Naive thymus-derived CD8-positive, alpha-beta T cell (primary cell): ENCODE measurements at regions not wholly inside any gene's neighbourhood (a gene's known extent, or its start where the extent isn't known, plus 50 kb on each side); places are given as distances from the start of the nearest gene placed in this dataset.

Experiments used
- ATAC-seq, 2 donors: fragments of 150-1000 bp; cut with Tn5 transposase in 1 of 2; sonication (Bioruptor Pico), chemical (Tn5 transposase) in 1 of 2; 1 replicate in 1 of 2; 2 replicates in 1 of 2; pipeline ENCODE4 v1.10.0; 2021; ENCODE audit warnings: mild to moderate bottlenecking in 2 of 2, moderate library complexity in 2 of 2
- POLR2A ChIA-PET: fragments of 350-600 bp; sonication (Branson Sonifier 250); formaldehyde crosslinking; loops from one replicate; lab custom pipeline; 2021; ENCODE audit warnings: antibody characterized with exemption; lab: Charles Lee
- DNase-seq, 10 donors: peaks; one replicate each; pipeline versions ENCODE4 v3.0.0 to v3.0.0-alpha.2; 2020 to 2022
- H3K27ac Mint-ChIP-seq, 10 donors: one replicate each; pipeline ENCODE4 v1.8.0; 2020 to 2022; ENCODE audit warnings: mild to moderate bottlenecking in 10 of 10, mixed read lengths in 10 of 10, moderate library complexity in 4 of 10, inconsistent platforms in 1 of 10
- H3K27me3 Mint-ChIP-seq, 5 donors: one replicate each; pipeline ENCODE4 v1.8.0; 2021 to 2022; ENCODE audit warnings: mixed read lengths in 5 of 5
- H3K36me3 Mint-ChIP-seq, 3 donors: one replicate each; pipeline ENCODE4 v1.8.0; 2020 to 2022; ENCODE audit warnings: mixed read lengths in 3 of 3, mild to moderate bottlenecking in 2 of 3, inconsistent platforms in 1 of 3
- H3K4me1 Mint-ChIP-seq, 4 donors: one replicate each; pipeline ENCODE4 v1.8.0; 2021 to 2022; ENCODE audit warnings: mixed read lengths in 4 of 4
- H3K4me3 Mint-ChIP-seq, 10 donors: one replicate each; pipeline ENCODE4 v1.8.0; 2020 to 2022; ENCODE audit warnings: mild to moderate bottlenecking in 10 of 10, mixed read lengths in 10 of 10, moderate library complexity in 6 of 10, inconsistent platforms in 1 of 10
- H3K9me3 Mint-ChIP-seq, 9 donors: one replicate each; pipeline ENCODE4 v1.8.0; 2020 to 2022; ENCODE audit warnings: mixed read lengths in 9 of 9, mild to moderate bottlenecking in 3 of 9, inconsistent platforms in 1 of 9, moderate library complexity in 1 of 9

DNA sequence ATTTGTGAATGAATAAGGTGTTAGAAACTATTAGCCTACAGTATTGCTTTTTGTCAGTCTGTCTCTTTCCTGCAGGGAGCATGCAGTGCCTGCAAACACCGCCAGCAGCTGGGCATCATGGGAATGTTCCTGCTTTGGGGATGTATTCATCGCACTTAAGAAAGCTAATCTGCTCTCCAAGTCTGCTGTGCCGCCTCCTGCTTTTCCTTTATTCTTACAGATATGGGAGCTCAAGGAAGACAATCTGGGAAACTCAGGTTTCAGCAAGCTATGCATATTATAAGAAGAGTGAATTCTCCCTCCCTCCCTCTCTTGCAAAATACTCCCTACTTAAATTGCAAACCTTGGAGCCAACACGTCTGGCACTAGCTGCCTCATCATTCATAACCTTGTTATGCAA lies 479.2 kb upstream of the ACVR2A start:
- Mint-ChIP-seq H3K9me3 (peaks cover 0 to 8% (median 2%) of the 10 kb centered on the region in 9 donors), H3K27ac (no peak overlapping the region), H3K36me3 (peaks cover 0 to 7% (median 4%) of the 10 kb centered on the region in 3 donors), H3K4me3 (no peak overlapping the region), H3K4me1 (peaks cover 3 to 11% (median 8%) of the 10 kb centered on the region in 4 donors), H3K27me3 (peaks cover 0 to 12% (median 2%) of the 10 kb centered on the region in 5 donors)
- POLR2A ChIA-PET = no interaction called here
- DNase-seq = no peak
- ATAC-seq = no peak

DNA sequence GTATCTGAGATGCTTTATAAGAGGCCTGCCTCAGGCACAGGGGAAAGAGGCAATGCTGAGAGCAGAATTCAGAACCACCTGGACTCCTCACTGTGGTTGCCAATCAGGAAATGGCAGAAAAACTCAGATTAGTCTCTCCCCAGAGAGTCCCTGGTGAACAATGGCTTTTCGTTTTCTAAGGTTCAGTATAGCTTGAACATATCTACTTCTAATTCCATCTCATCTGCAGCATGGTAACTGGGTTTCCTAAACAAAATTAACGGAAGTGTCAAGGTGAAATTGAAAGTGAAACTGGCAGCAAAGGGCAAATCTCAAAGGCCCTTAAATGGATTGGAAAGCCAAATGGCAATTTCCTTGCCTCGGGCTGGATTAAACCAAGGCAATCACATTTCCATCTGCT lies 480.2 kb upstream of the ACVR2A start:
- peaks cover 0 to 12% (median 2%) of the 10 kb centered on the region in 5 donors for H3K27me3 Mint-ChIP-seq
- H3K9me3 Mint-ChIP-seq = peaks cover 0 to 8% (median 0%) of the 10 kb centered on the region in 9 donors
- H3K36me3 Mint-ChIP-seq = peaks cover 0 to 7% (median 4%) of the 10 kb centered on the region in 3 donors
- H3K27ac Mint-ChIP-seq = peak overlapping the region in 2 of 10 donors; percentile 26 to 47
- peak in 1 of 2 donors; percentile 29 for ATAC-seq
- DNase-seq = peak in 3 of 10 donors; percentile 1 to 5 (median 2)
- POLR2A ChIA-PET = no interaction called here
- H3K4me1 Mint-ChIP-seq = peaks cover 3 to 11% (median 8%) of the 10 kb centered on the region in 4 donors
- H3K4me3 Mint-ChIP-seq = peak overlapping the region; percentile 15 to 67 (median 42)

DNA sequence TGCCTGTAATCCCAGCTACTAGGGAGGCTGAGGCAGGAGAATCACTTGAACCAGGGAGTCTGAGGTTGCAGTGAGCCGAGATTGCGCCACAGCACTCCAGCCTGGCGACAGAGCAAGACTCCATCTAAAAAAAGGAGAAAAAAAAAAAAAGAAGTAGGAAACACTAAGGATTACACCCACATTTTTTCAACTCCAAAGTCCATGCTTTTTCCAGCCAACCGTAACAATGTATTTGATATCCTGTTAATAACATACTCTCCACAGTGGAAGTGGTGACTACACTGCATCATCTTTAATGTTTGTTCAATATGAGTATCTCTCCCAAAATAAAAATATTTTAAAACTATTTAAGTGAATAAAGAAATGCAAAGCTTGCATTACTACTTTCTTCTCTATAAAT lies 481.6 kb upstream of the ACVR2A start:
- no peak overlapping the region for H3K27ac Mint-ChIP-seq
- H3K4me1 Mint-ChIP-seq = peaks cover 3 to 11% (median 8%) of the 10 kb centered on the region in 4 donors
- peaks cover 0 to 7% (median 2%) of the 10 kb centered on the region in 3 donors for H3K36me3 Mint-ChIP-seq
- POLR2A ChIA-PET = no interaction called here
- peaks cover 0 to 8% (median 0%) of the 10 kb centered on the region in 9 donors for H3K9me3 Mint-ChIP-seq
- H3K4me3 Mint-ChIP-seq = no peak overlapping the region
- no peak for DNase-seq
- peaks cover 0 to 12% (median under 1%) of the 10 kb centered on the region in 5 donors for H3K27me3 Mint-ChIP-seq
- no peak for ATAC-seq

DNA sequence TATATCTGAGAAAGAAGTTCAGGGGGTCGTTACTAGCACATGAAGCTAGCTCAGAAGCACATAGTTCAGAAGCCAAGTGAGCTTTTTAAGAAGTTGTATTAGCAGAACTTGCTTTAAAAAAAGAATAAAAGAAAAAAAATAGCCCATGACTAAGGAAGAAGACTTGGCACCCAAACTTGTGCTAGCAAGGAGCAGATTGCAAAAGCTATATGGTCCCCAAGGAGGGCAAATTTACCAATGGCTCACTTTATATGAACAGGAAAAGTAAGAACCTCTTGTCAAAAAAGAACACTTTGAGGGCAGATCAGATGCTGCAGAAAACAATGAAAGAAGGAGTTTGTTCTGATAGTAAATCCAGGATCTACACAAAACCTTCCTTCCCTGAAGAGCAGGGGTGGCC lies 486.5 kb upstream of the ACVR2A start:
- peaks cover 0 to 2% (median 0%) of the 10 kb centered on the region in 5 donors for H3K27me3 Mint-ChIP-seq
- DNase-seq (no peak), ATAC-seq (no peak)
- no peak overlapping the region for H3K27ac Mint-ChIP-seq
- peaks cover 0 to 2% (median 0%) of the 10 kb centered on the region in 9 donors for H3K9me3 Mint-ChIP-seq
- no peaks in the 10 kb centered on the region for H3K4me1 Mint-ChIP-seq
- POLR2A ChIA-PET = no interaction called here
- H3K4me3 Mint-ChIP-seq = no peak overlapping the region
- H3K36me3 Mint-ChIP-seq = no peaks in the 10 kb centered on the region

DNA sequence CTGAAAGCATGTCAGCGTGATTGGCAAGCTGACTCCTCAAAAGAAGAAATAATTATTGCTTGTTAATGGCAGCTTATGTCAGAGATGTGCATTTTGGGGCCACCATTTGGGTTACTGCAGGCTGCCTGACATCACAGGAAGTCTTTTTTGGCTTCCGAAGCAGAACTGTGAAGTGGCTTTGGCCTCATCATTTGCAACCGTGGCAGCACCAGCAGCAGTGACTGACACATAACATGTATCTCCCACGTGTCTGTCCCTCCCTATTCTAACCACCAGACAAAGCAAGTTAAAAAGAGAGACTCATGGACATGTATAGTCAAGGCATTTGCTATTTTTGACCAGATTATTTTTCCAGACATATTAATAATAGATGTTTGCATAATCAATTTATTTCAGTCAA lies 488.7 kb upstream of the ACVR2A start:
- no peaks in the 10 kb centered on the region for H3K36me3 Mint-ChIP-seq
- no peak for ATAC-seq
- H3K4me1 Mint-ChIP-seq = no peaks in the 10 kb centered on the region
- peaks cover 0 to 2% (median 0%) of the 10 kb centered on the region in 5 donors for H3K27me3 Mint-ChIP-seq
- H3K9me3 Mint-ChIP-seq = peaks cover 0 to 2% (median 0%) of the 10 kb centered on the region in 9 donors
- no peak overlapping the region for H3K4me3 Mint-ChIP-seq
- H3K27ac Mint-ChIP-seq = no peak overlapping the region
- DNase-seq = no peak
- POLR2A ChIA-PET = no interaction called here

DNA sequence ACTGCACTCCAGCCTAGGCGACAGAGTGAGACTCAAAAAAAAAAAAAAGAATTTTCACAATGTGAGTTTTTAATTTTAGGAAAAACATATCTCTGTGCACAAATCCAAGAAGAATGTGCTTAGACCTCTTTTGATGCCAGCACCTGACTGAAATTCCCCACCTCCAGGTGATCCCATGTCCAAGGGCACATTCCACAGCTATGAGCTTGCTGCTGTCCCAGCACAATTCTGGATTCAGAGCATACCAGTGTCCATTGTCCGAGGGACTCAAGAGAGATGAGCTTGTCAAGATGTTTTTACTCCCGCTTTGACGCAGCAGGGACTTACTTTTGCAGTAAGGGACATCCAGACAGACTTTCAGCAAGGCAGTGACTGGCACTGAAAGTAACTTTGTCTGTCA lies 489.1 kb upstream of the ACVR2A start:
- no peaks in the 10 kb centered on the region for H3K36me3 Mint-ChIP-seq
- POLR2A ChIA-PET = no interaction called here
- H3K27ac Mint-ChIP-seq = no peak overlapping the region
- H3K4me3 Mint-ChIP-seq = no peak overlapping the region
- ATAC-seq = no peak
- H3K4me1 Mint-ChIP-seq = no peaks in the 10 kb centered on the region
- no peak for DNase-seq
- H3K9me3 Mint-ChIP-seq = peaks cover 0 to 2% (median 0%) of the 10 kb centered on the region in 9 donors
- peaks cover 0 to 2% (median 0%) of the 10 kb centered on the region in 5 donors for H3K27me3 Mint-ChIP-seq

DNA sequence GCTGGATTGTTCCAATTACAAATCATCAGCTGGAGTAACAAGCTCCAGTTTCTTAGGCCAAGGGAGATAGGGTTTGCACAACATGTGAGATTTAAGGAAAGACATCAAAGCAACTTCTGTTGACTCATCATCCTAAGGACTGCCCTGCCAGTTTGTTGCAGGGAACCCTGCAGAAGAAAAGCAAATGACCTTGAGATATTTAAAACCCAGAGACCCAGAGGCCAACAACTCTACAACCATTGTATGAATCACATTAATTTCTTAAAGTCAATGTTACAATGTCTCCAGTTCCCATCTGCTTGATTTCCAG lies 491.8 kb upstream of the ACVR2A start:
- H3K27ac Mint-ChIP-seq = no peak overlapping the region
- ATAC-seq = no peak

DNA sequence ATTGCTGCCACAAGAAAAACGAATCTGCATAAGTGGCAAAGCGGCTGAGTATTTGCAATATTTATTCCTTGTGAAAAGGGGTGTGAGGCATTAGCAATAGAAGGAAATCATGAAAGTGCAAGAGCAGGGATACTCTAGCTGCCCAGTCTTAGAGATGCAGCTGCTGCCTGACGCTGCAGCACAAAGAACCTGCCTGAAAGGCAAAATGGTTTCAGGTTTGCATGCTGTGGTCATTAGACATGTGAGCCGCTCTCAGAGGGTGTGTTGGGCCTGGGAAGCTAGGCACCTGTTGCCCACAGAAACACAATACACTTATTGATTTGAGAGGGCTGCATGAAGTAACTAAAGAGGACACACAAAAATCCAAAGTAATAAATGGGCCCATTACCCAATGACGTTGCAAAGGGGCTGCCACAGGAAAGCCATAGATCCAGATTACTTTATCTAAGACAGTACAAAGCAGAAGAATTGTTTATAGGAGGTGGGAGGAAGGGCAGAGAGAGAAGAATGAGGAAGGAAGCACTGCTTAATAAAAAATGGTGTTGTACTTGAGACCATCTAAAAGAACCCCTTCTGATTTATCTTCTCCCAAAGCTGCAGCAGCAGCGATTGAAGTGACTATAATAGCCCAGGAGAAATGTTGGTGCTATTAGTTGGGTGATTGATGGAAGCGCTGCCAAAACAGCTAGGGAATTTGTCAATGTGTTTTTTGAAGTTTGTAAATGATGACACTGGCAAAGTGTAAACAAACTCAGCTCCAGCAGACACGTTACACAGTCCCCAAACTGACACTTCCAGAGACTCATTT lies 492.4 kb upstream of the ACVR2A start:
- H3K4me1 Mint-ChIP-seq = no peaks in the 10 kb centered on the region
- no peak overlapping the region for H3K4me3 Mint-ChIP-seq
- POLR2A ChIA-PET = no interaction called here
- ATAC-seq (no peak), DNase-seq (no peak)
- H3K27ac Mint-ChIP-seq = no peak overlapping the region
- H3K9me3 Mint-ChIP-seq = peaks cover 0 to 3% (median 0%) of the 10 kb centered on the region in 9 donors
- no peaks in the 10 kb centered on the region for H3K36me3 Mint-ChIP-seq
- peaks cover 0 to 6% (median 1%) of the 10 kb centered on the region in 5 donors for H3K27me3 Mint-ChIP-seq

More for the DNA sequence above, 491.8 kb upstream of the ACVR2A start:
- no peak for DNase-seq
- Mint-ChIP-seq H3K4me1 (no peaks in the 10 kb centered on the region), H3K27me3 (peaks cover 0 to 6% (median 2%) of the 10 kb centered on the region in 5 donors), H3K4me3 (no peak overlapping the region), H3K36me3 (no peaks in the 10 kb centered on the region), H3K9me3 (peaks cover 0 to 3% (median 0%) of the 10 kb centered on the region in 9 donors)
- POLR2A ChIA-PET = no interaction called here

DNA sequence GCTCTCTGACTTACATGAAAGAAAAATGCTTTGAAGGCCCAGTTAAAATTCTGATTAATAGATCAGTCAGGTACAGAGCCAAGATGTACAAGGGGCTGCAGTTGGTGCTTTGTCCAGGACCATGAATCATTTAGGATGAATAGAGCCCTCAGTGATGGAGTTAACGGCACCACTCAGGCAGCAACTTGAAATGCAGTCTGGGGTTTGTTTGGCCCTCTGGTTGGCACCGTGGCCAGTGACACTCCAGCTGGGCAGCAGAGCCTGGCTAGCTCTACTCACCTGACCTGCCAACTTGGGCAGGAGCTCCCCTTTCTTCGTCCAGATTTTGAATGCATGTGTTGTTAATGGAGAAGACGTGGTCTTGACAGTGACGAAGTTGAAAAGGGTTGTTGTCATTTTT lies 493.0 kb upstream of the ACVR2A start:
- no peak overlapping the region for H3K27ac Mint-ChIP-seq
- no peaks in the 10 kb centered on the region for H3K36me3 Mint-ChIP-seq
- H3K27me3 Mint-ChIP-seq = peaks cover 0 to 6% (median 1%) of the 10 kb centered on the region in 5 donors
- DNase-seq (no peak), ATAC-seq (no peak)
- no peak overlapping the region for H3K4me3 Mint-ChIP-seq
- POLR2A ChIA-PET = no interaction called here
- no peaks in the 10 kb centered on the region for H3K4me1 Mint-ChIP-seq
- H3K9me3 Mint-ChIP-seq = peaks cover 0 to 3% (median 0%) of the 10 kb centered on the region in 9 donors

DNA sequence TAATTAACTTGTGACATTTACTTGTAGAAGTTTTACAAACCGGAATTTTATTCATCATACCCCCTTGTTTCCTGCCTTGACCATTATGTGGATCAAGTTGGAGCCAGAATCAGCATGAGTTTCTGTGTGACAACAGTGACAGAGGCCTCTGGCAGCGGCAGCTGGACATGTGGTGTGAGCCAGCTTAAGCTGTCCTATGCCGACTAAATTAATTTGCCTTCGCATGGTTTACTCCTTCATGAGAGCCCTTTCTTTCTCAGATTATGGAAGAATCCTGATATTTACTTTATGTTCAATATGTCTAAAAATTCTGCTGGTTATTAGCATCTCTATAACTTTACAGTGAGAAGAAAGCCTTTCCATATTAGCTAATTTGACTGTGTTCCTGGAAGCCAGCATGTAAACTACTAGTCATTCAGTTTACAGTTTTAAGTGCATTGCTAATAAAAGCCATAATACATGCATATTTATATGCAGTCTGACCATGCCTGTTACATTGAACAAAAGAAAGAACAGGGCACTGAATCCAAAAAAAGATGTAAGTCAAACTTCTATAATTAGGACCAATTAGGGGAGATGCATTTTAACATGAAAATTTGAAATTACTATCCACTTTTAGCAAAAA lies 495.8 kb upstream of the ACVR2A start:
- Mint-ChIP-seq H3K27ac (no peak overlapping the region), H3K4me3 (no peak overlapping the region), H3K27me3 (peaks cover 0 to 6% (median 0%) of the 10 kb centered on the region in 5 donors), H3K9me3 (peaks cover 3 to 19% (median 11%) of the 10 kb centered on the region in 9 donors), H3K36me3 (peaks cover 0 to 12% (median 0%) of the 10 kb centered on the region in 3 donors), H3K4me1 (no peaks in the 10 kb centered on the region)
- POLR2A ChIA-PET = no interaction called here
- DNase-seq (no peak), ATAC-seq (no peak)

DNA sequence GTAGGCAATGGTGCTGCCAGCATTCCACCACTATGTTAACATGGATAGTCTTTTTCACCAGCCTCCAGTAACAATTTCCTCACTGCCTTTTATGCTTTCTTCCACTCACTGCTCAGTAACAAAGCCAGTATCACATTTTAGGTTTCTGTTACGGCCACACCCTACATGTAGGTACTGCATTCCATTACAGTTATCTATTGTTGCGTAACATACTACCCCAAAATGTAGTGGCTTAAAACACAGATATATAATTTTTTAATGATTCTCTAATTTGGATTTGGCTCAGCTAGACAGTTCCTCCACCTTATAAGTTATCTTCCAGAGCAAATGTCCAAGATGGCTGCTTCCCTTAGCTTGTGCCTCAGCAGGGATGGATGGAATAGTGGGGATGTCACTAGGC lies 498.7 kb upstream of the ACVR2A start:
- peaks cover 0 to 7% (median 5%) of the 10 kb centered on the region in 5 donors for H3K27me3 Mint-ChIP-seq
- H3K4me1 Mint-ChIP-seq = no peaks in the 10 kb centered on the region
- no peak for DNase-seq
- H3K36me3 Mint-ChIP-seq = peaks cover 0 to 12% (median 0%) of the 10 kb centered on the region in 3 donors
- H3K9me3 Mint-ChIP-seq = peaks cover 3 to 19% (median 11%) of the 10 kb centered on the region in 9 donors
- POLR2A ChIA-PET = no interaction called here
- no peak overlapping the region for H3K4me3 Mint-ChIP-seq
- no peak for ATAC-seq
- H3K27ac Mint-ChIP-seq = no peak overlapping the region

DNA sequence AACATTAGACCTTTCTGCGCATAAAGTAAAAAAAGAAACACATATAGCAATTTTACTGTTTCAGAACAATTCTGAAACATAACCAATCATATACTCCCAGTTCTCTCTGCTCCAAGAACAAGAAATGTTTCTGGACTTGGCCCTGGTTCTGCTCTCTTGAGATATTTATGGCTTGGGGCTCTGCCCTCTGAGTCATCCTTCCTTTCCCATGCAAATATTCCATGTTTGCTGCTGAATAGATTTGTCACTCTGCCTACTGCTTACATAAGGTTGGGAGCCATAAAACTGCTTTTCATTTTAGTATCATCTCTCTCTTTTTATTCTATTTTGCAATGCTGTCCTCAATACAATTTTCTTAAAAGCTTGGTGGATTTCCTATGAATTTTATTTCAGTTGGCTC lies 499.6 kb upstream of the ACVR2A start:
- H3K9me3 Mint-ChIP-seq = peaks cover 3 to 19% (median 11%) of the 10 kb centered on the region in 9 donors
- no peaks in the 10 kb centered on the region for H3K4me1 Mint-ChIP-seq
- POLR2A ChIA-PET = no interaction called here
- DNase-seq (no peak), ATAC-seq (no peak)
- no peak overlapping the region for H3K27ac Mint-ChIP-seq
- H3K27me3 Mint-ChIP-seq = peaks cover 0 to 7% (median 5%) of the 10 kb centered on the region in 5 donors
- no peak overlapping the region for H3K4me3 Mint-ChIP-seq
- H3K36me3 Mint-ChIP-seq = peaks cover 0 to 12% (median 0%) of the 10 kb centered on the region in 3 donors

DNA sequence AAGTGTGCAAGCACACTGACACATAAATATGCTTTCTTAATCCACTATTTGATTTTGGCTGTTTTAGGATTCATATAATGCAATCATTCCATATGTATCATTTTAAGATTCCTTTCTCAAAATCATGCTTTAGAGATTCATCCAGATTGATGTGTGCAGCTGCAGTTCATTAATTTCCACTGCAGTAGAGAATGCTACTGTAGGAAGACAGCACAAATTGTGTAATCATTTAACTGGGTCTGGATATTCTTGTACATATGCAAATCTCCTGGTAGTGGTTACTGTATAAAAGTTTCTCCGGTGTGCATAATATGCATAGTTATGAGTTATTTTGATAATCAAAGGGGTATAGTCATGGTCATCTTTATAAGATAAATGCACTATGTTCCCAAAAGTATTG lies 502.5 kb upstream of the ACVR2A start:
- DNase-seq = no peak
- Mint-ChIP-seq H3K4me1 (no peaks in the 10 kb centered on the region), H3K36me3 (peaks cover 0 to 12% (median 0%) of the 10 kb centered on the region in 3 donors), H3K27ac (no peak overlapping the region), H3K27me3 (peaks cover 0 to 7% (median 0%) of the 10 kb centered on the region in 5 donors), H3K4me3 (no peak overlapping the region), H3K9me3 (peaks cover 3 to 19% (median 11%) of the 10 kb centered on the region in 9 donors)
- ATAC-seq = no peak
- POLR2A ChIA-PET = no interaction called here
